AG04449 (cell line): ENCODE measurements at regions not wholly inside any gene's neighbourhood (a gene's known extent, or its start where the extent isn't known, plus 50 kb on each side); places are given as distances from the start of the nearest gene placed in this dataset.

Source experiments
- CTCF ChIA-PET: fragments of 350-600 bp; formaldehyde crosslinking; extraction: SDS; loops from one replicate; lab custom pipeline; 2021; ENCODE audit warnings: antibody characterized with exemption; lab: Yijun Ruan, JAX
- POLR2A ChIA-PET: fragments of 400-600, 350-600 bp; formaldehyde crosslinking; extraction: SDS; loops from one replicate; lab custom pipeline; 2020; ENCODE audit warnings: antibody characterized with exemption, inconsistent platforms; lab: Yijun Ruan, JAX
- DNase-seq: peaks from one replicate; pipeline ENCODE4 v3.0.0-alpha.2; 2010; ENCODE audit warnings: low read depth, low spot score
- H3K4me3 ChIP-seq: 2 replicates; pipeline ENCODE4 v1.5.1; 2011; ENCODE audit warnings: low read depth, mild to moderate bottlenecking, control low read depth, low read length
- TF ChIP-seq, protein P1 (sequence below): IDR thresholded peaks from one replicate; pipeline ENCODE4 v1.5.1; 2011; ENCODE audit warnings: mild to moderate bottlenecking, moderate library complexity, low read length, control low read depth, inconsistent platforms; ENCODE audit not compliant: insufficient read depth; ENCODE audit errors: missing control alignments

DNA sequence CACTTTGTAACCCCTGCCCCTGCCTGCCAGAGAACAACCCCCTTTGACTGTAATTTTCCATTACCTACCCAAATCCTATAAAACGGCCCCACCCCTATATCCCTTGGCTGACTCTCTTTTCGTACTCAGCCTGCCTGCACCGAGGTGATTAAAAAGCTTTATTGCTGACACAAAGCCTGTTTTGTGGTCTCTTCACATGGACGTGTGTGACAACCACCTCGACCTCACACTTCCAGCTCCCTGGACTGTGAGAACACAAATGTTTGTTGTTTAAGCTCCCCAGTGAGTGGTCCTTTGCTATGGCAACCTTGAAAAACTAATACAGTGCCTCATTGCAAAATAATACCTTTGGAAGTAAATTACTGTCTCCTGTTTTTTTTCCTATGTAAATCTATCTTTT, 299.2 kb upstream of the POU1F1 start:
- POLR2A ChIA-PET = no interaction called here
- CTCF ChIA-PET = no interaction called here
- DNase-seq = no peak
- no peak overlapping the region for H3K4me3 ChIP-seq
- TF ChIP-seq, protein P1, sequence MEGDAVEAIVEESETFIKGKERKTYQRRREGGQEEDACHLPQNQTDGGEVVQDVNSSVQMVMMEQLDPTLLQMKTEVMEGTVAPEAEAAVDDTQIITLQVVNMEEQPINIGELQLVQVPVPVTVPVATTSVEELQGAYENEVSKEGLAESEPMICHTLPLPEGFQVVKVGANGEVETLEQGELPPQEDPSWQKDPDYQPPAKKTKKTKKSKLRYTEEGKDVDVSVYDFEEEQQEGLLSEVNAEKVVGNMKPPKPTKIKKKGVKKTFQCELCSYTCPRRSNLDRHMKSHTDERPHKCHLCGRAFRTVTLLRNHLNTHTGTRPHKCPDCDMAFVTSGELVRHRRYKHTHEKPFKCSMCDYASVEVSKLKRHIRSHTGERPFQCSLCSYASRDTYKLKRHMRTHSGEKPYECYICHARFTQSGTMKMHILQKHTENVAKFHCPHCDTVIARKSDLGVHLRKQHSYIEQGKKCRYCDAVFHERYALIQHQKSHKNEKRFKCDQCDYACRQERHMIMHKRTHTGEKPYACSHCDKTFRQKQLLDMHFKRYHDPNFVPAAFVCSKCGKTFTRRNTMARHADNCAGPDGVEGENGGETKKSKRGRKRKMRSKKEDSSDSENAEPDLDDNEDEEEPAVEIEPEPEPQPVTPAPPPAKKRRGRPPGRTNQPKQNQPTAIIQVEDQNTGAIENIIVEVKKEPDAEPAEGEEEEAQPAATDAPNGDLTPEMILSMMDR = no peak

DNA sequence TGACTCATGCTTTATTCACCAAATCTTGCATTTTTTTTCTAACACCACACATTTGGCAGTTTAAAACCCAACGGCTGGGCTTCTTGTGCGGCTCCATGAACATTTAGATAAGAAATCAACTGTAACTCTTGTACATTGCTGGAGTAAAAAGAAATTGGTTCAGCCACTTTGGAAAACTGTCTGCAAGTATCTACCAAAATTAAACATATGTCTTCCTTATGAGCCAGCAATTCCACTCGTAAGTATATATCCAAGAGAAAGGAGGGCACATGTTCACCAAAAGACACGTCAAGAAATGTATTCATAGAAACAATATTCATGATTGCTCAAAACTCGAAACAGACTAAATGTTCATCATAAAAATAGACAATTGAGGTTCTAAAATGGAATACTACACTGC, 291.9 kb upstream of the POU1F1 start:
- H3K4me3 ChIP-seq = no peak overlapping the region
- TF ChIP-seq, protein P1 = no peak
- CTCF ChIA-PET = no interaction called here
- POLR2A ChIA-PET = no interaction called here
- no peak for DNase-seq

DNA sequence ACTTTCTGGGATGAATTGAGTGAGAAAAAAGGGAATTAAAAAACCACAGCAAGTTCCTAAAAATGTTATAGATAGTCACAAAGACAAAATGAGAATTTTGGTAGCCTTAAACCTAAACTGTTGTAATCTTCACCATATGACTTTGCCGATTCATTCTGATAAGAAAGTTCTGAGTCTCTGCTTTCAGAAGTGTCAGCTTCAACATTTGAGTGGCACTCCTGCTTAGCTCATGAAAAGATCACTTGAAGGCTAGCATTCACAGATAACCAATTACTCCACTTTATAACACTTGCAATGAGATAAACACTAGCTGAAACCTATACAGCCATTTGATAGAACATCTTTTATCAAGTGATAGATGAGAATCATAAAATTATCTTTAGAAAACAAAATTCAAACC, 288.1 kb upstream of the POU1F1 start:
- CTCF ChIA-PET = interaction anchor here (1.2 kb wide), 1 partner anchor 266 kb away, joined by 3 read pairs; no protein-coding TSS in a partner anchor
- H3K4me3 ChIP-seq = no peak overlapping the region
- DNase-seq = no peak
- POLR2A ChIA-PET = no interaction called here
- TF ChIP-seq, protein P1 = no peak

DNA sequence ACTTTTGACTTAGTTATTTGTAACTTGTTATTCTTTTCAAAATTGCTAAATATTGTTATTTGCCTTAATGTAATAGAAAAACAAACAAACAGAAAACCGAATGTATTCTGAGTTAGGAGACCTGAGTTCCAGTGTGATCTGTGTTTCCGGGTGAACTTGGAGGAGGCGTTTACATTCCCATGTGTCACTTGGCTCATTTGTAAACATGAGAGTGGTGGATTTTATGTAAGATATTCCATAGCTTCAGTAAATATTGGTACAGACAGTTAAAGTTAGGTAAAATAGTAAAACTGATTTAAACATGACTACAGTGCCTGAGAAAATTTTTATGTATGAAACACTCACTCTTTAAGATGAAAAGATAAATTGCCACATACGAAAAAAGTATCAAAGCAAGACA, 287.3 kb upstream of the POU1F1 start:
- TF ChIP-seq, protein P1 = no peak
- ChIA-PET CTCF (interaction anchor here (1.2 kb wide), 1 partner anchor 265 kb away, joined by 3 read pairs; no protein-coding TSS in a partner anchor), POLR2A (no interaction called here)
- H3K4me3 ChIP-seq = no peak overlapping the region
- no peak for DNase-seq

DNA sequence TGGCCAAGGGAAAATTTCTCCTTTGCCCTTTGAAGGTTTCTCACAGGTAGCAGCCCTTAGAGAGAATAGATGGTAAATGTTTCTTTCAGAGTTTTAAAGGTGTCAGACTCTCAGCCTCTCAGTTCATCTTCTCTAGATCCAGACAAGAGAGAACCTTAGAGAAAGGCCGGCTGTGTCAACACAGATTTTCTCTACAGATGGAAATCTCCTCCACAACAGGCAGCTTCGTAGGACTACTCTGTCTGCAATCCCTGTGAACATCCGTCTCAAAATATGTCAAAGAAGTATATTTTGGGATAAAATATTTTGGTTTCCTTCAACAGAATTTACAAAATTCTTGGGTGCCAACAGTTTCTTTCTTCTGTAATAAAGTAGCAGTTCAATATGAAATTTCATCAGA, 282.1 kb upstream of the POU1F1 start:
- CTCF ChIA-PET = no interaction called here

DNA sequence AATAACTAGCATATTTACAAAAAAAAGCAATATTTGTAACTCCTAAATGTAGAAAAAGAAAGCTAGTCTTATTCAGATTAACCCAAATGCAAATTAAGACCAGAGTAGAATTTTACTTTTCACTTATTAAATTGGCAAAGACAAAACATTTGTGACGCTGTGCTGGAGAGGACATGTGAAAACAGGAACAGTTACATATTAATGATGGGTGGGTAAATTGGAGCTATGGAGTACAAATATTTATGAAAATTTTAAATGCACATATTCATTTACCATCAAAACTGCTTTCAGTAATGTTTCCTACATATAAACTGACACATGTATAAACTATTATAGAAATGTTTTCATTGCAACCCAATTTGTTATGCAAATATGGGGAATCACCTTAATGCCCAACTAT, 278.9 kb upstream of the POU1F1 start:
- no peak overlapping the region for H3K4me3 ChIP-seq
- CTCF ChIA-PET = no interaction called here
- POLR2A ChIA-PET = no interaction called here
- DNase-seq = no peak
- TF ChIP-seq, protein P1 = no peak

More for the DNA sequence above, 282.1 kb upstream of the POU1F1 start:
- H3K4me3 ChIP-seq = no peak overlapping the region
- POLR2A ChIA-PET = no interaction called here
- DNase-seq = no peak
- TF ChIP-seq, protein P1 = no peak
